ENCODE measurements at regions not wholly inside any gene's neighbourhood (a gene's known extent, or its start where the extent isn't known, plus 50 kb on each side); places are given as distances from the start of the nearest gene placed in this dataset.

DNA sequence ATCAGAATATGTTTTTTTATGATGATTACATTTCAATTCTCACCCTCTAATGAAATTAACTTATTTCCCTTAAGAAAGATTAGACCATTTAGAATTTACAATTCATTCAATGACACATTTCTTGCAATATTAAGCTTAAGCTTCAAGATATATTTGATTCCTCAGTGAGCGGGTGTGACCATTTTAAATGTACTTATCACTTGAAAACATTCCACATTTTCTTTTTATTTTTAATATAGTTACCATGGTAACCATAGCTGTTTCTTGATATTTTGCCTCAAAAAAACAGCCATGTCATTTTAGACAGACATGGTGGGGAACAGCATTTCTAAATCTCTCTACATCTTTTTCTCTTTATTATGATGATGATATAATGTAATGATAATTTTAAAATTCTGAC is 1029.0 kb upstream of the B3GALT2 start:
- TF ChIP-seq CTCF (IDR thresholded peaks at IDR 0.05; ENCODE audit: poor library complexity) (no peak), EZH2phosphoT487 (IDR thresholded peaks at IDR 0.05; ENCODE audit: low read depth, severe bottlenecking, unreplicated experiment) (no peak), EZH2 (IDR thresholded peaks at IDR 0.05; ENCODE audit: borderline replicate concordance) (no peak)
